GM18511 (cell line): ENCODE measurements at regions not wholly inside any gene's neighbourhood (a gene's known extent, or its start where the extent isn't known, plus 50 kb on each side); places are given as distances from the start of the nearest gene placed in this dataset.

ENCODE experiments used
- ATAC-seq: cut with Tn5 transposase; IDR thresholded peaks from one replicate; pipeline ENCODE4 v1.9.1; 2021; ENCODE audit warnings: mild to moderate bottlenecking, moderate library complexity; ENCODE audit not compliant: unreplicated experiment

DNA sequence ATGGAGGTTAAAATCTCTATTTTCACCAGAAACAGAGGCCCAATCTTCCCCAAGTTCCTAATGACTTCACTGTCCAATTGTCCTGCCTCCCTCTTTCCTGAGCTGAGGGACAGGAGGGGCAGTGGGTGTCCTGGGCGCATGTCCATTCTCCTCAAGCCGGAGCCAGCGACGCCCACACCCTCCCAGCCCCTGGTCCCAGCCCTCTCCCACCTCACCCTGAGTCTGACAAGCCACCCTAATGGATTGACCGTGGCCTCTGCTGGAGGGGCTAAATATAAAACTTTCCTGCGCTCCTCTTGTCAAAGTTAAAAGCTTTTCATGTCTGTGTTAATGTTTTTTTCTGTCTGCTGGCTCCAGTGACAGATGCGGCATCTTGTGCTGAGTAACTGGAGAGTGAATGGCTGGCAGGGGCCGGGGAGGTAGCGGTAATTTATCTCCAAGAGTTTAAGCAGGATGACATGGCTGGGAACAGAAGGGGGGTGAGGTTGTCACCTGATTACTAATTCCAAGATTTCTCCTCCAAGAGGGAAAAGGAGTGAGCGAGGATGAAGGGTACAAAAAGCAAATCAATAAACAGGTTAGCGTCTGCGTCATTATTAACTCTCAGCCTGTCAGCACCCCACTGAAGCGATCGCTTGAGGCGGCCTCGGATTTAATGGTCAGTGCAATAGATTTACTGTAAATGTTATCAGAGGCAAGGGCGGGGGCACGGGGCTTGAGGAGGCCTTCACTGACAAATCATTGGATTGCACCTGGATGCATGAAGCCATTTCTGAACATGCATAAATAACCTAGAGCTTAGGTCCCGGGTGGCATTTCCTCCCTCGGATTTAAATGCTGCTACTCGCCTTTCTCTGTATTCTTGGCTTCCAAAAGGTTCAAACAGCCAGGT, 118.1 kb upstream of the MAFB start:
- ATAC-seq = no peak

DNA sequence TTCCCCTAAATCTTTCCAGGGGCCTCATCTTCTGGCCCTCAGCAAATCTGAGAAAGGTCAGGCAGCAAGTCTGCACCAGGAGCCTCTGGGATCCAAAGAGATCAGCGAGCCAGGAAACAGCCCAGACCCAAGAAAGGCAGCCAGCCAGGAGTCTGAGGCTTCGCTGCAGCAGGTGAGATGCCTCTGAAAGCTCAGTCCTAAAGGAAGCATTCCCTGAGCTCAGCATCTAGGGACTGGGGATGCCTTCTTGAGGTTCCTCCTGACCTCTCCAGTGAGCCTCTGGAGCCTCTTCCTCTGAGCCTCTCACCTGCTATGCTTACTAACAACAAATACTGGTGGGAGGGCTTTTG, 118.8 kb upstream of the MAFB start:
- ATAC-seq = no peak

DNA sequence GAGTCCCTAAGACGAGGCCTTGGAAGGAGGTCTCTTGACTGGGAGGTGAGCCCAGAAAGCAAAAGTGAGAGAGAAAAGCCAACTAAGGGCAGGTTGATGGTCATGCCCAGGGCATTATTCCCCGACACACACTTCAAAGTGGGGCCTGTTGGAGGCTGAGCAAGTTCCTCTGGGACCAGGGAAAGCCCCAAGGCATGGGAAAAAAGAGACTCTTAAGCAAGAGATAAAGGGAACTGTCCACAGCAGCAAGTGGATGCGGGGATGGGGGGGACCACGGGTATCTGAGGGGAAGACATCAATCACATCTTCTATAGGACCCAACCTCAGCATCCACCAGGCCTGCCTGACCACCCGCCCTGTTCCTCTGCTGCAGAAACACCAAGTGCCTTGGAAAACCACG, 119.9 kb upstream of the MAFB start:
- no peak for ATAC-seq

DNA sequence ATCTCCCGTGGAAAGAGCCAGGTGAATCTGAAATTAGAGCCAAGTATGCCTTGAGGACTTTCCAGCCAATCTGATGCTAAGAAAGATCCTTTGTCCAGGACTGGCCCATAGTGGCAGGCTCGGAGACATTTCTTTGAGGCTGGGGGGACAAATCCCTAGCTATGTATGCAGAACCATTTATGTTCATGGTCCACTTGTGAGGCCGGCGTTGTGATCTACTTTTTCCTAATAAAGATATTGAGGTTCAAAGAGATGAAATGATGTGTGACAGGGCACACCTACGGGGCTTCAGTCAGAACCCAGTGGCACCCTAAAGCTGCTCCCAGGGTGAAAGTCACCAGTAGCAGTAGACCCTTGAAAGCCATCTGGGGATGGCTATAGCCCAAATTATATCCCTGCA, 120.3 kb upstream of the MAFB start:
- no peak for ATAC-seq

DNA sequence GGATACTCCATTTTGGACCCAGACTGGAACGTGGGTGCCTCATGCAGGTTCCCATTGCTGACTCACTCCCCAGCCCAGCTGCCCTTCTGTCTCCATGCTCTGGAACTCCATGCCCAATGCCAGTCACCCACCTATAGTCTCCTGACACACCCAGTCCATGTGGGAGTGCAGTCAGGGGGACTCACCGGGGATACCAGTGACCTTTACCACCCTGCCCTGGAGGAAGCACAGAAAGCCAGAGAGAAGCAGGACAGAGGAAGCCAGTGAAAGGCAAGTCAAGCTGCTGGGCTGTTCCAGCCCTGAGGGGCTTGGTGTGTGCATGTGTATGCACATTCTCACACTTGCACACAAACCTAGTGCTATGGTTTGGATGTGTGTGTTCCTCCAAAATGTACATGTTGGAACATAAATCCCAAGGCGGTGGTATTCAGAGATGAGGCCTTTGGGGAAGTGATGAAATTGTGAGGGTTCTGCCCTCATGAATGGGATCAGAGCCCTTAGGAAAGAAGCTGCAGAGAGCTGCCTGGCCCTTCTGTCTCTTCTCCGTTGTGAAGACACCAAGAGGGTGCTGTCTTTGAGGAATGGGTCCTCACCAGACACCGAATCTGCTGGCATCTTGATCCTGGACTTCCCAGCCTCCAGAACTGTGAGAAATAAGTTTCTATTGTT, 121.4 kb upstream of the MAFB start:
- ATAC-seq = no peak

DNA sequence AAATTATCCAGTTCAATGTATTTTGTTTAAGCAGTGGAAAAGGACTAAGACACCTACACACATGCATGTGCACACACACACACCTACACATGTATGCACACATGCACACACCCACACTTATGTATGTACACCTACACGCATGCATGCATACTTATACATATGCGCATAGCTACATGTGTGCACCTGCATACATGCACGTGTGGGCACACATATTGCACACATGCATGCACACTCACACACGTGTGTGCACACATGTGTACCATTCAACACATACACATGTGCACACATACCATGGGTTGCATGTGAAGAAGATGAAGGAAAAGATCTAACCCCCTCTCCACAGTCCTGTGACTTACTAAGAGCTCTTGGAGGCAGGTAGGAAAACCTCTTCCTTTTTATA, 122.0 kb upstream of the MAFB start:
- ATAC-seq = no peak

DNA sequence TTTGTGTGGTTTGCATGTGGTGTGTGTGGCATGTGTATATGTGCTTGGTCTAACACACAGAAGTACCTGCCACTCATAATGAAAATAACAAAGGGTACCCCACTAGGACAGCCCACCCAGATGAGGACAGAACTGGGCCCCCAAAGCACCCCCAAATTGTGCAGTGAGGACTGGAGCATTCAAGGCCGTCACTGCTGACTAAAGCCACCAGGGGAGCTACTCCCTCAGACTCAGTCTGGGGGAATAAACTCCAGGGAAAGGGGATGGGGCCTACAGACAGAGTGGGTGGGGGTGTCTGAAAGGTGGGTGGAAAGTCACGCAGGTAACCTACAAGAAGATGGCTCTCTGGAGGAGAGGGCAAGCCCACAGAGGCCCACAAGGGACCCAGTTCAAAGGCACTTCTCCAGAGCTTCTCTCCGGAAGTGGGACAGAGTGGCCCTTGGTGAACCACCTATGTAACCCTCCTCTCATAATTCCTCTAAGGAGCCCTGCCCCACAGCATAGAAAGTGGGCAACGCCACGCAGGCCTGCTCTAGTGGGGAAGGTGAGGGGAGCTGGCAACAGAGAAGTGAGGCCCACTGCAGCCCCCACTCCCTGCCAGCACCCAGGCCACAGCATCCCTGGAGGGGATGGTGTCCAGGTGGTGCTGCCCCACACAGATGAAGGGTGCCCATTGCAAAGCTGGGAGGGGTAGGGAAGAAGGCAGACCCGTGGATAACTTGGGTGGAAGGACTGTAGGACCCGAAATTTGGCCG, 122.8 kb upstream of the MAFB start:
- no peak for ATAC-seq

DNA sequence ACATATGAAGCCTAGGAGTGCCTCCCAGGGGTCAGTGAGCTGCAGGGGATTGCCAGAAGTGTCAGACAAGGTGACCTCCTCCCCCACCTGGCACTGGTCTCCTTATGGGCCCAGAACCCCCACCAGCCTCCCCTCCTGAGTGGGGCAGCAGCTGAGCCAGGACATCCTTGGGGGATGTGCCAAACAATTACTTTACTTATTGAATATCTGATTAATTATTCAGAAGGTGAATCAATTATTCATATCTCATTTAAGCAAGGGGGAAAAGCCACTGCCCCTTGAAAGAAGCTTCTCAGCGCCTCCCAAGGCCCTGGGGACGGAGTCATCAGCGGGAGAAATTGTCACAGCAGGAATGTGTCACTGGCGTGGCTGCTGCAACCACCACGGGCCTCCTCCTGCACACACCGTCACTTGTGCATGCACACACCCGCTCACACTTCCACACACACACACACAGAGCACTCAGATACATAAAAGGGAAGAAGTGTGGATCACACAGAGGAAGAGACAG, 123.4 kb upstream of the MAFB start:
- ATAC-seq = no peak

DNA sequence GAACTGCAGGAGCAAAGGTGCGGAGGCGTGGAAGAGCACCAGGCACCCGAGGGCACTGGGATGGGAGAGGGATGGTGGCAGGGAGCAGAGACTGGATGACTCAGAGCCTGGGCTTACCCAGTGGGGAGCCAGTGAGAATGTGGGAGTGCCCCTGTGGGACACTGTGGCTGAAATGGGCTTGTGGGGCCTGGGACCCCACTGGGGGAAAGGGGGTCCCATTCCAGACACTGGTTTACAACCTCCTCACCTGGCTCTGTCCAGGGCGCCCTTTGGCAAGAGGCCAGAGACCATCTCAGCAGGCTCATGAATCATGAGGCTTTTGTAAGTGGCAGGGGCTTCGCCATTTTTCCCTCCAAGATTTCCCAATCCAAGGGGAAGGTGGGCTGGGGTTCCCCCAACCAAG, 124.0 kb upstream of the MAFB start:
- no peak for ATAC-seq

DNA sequence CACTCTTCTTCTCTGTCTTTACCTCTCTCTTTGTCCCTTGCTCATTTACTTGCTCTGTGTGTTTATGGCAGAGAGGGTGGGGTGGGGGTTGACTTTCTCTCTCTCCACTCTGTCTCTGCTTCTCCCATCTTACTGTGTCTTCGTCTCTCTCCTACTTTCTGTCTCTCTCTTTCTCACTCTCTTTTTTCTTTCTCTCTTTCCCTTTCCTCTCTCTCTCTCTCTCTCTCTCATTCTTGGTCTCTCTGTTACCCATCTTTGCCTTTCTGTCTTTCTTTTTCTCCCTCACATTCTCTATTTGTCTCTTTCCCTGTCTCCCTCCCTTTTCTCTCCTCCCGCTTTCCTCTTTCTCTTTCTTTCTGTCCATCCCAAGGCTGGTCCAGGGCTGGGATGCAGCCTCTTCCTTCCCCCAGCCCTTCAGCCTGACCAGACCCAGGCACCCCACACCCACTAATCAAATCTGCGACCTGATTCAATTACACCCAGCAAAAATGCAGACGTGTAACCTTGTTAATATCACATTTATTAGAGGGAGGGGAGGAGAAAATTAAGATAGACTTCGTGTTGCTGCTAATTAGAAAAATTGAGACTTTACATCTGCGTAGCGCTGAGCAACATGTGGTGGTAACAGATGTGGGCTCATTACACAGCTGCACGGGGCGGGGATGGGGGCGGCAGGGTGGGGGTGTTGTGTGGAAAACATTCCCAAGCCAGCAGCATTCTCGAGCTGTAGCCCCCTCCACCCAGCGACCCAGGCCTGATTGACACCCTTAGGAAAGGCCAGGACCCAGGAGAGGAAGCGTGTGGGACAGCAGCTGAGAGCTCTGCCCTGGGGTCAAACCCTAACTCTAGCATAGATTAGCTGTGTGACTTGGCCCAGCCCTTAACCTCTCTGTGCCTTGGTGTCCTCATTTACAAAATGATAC, 124.9 kb upstream of the MAFB start:
- no peak for ATAC-seq

DNA sequence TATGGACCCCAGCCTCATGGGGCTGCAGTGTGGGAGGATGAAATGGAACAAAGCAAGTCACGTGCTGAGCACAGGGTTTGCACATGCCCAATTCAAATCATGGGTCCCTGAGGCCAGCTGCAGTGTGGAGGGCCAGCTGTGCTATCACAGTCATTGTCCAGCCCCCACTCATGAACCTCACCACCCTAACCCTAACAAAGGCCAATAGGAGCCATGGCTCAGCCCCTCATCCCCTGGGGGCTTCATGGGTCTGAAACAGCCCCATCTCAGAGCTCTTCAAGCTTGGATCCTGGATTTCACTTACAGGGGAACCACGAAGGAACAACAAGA, 125.6 kb upstream of the MAFB start:
- ATAC-seq = no peak

DNA sequence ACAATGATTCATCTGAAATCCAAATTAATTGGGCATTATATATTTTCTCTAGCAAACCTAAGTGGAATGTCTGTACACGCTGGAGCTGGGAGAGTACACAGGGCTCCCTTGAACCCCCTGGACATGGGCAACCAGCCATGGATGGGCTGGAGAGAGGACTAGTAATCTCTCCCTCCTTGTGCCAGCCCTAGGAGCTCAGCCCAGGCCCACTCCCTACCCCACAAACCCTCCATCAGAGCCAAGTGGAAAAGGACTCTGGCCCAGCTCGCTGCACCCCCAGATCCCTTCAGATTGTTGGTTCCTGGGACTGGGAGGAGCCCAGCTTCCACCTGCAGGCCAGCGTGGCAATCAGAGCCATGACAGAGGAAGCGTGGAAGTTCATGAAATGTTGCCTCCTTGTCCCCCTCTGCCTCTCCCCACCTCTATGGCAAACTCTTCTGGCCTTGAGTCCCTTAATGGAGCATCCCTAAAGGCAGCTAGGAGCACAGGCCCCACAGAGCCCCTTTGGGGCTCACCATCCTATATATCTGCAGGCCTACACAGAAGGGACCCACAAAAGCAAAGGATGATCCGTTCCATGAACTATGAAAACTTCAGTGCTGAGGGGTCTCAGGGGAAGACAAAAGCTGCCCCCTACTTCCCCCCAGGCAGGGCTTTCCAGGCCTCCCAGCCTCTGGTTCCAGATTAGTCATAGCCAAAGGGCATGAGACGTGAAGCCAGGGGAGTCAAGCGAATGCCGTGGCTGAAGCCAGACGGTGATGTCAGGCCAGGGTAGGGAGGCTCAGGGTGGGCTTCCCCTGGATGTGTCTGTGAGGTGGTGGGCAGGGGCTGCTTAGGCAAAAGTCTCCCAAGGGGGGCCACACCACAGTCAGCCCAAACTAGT, 126.4 kb upstream of the MAFB start:
- no peak for ATAC-seq

DNA sequence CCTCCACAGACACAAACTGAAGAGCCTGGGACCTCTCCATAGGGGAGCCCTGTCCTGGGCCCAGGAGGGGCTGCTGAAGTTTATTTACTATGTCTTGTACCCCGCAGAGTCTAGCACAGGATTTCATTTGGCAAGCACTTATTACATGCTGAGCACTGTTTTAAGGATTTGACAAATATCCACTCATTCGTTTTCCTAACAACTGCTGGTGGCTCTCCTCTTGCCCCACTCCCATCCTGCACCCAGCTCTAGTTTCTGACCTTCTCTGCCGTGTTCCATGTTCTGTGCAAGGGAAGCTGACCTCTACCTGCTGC, 127.0 kb upstream of the MAFB start:
- ATAC-seq = no peak

DNA sequence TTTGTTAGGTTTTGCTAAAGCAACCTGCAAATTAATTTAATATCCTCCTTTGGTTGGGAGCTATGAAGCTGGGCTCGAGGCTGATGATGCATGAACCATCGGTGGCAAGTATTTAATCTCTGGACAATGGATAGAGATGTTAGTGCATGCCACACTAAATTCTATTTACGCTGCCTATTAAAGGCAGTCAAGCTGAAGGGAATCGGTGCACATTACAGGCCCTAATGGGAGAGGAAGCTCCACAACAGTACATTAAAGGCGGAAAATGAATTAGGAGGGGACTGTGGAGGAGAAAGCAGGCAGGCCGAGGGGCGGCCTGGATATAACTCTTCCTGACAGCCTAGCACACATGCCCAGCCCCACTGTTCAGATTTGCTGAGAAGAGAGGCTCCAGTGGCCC, 132.4 kb upstream of the MAFB start:
- ATAC-seq = no peak

DNA sequence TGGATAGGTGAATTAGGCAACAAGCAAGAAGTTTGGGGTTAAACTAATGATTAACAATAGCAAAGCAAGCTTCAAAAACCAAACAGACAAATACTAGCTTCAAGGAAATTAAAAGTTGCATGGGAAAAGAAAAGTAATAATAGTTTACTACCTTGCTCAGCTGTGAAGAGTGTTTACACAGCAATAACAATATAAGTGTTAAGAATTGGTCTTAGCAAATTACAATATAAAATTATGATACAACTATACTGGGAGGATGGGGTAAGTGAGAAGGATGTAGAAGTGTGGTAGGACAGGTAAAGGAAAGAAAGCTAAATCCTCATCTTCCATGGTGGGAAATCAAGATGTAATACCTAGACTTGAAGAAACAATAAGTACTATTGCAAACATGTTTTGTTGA, 137.7 kb upstream of the MAFB start:
- no peak for ATAC-seq

DNA sequence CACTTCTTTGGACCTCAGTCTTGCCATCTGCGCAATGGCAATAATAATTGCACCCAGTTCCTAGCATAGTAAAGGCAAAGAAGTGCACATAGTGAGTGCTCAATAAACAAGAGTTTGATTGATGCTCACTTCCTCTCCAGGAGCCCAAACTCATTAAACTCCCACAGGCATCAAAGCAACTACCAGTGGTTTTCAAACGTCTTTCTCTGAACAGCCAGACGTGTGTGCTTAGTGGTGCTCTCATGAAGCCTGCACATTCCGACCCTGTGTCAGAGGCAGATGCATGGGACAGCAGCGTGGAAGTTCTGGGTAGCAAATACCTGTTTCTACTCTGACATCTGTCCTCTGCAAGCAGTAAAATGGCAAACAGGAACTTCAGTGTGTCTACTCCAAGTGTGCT, 146.3 kb upstream of the MAFB start:
- no peak for ATAC-seq

DNA sequence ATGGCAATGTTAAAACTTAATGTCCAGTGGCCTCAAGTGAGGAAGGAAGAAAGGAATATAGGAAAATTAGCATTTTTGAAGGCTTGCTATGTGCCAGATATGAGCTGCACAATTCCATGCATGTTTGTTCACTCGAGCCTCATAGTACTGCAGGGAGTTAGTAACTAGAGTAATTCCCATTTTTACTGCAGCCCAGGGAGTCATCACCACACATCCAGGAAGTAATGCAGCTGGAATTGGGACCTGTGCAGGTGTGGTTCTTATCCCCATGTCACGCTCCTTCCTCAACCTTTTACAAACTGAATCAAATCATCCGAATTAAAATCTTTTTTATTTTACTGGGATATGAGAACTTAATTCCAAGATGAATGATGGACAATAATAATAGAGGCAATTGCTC, 149.5 kb upstream of the MAFB start:
- ATAC-seq = no peak

DNA sequence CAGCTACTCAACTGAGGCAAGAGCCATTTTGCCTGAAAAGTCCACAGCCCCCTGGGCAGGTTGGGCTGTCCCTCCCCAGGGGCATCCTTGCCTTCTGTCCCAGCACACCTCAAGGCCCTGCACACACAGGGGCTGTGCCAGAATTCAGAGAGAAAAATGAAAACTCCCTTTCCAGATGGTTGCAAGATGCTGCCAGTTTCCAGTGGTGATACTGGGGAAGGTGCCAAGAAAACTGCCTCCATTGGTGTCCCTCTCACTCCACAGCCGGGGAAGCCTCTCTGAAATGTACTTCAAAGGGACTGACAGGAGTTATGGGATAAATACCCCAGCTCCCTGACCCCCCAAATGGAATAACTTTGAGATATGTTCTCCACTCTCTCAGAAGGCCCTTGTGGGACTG, 154.2 kb upstream of the MAFB start:
- ATAC-seq = no peak

DNA sequence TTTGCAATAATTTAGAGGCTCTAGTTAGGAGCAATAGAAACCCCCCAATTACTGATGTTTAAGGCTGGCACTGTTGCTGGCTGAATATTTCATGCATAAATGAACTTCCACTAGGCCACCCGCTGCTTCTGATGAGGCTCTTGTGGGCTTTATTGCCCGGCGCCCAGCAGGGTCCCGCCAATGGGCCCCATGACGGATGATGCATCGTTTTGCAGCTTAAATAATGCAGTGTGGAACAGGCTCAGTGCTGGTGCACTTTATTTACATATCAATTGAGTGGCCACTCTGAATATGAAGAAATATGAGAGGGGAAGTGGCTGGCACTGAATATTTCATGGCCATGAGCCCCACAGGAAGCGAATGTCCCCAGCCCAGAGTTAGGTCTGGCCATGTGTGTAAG, 155.3 kb upstream of the MAFB start:
- no peak for ATAC-seq

DNA sequence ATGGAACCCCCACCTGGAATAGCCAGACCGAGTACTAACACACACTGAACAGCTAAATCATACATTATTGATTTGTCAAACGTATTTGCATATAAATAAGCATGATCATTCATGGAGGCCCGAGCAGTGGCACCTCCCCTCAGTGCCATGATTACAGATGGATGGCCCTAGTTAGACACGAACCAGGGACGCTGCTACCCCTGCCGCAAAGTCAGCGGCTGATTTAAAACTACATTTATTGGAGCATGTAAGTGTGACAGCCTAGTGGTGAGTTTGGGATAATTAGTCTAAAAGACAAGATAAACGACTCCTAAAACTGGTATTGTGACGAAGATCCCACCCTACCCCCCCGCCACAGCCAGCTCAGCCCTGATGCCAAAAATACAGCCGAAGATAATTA, 159.1 kb upstream of the MAFB start:
- ATAC-seq = no peak
